HEK293T (cell line): ENCODE measurements at regions not wholly inside any gene's neighbourhood (a gene's known extent, or its start where the extent isn't known, plus 50 kb on each side); places are given as distances from the start of the nearest gene placed in this dataset.

Experiments used
- CTCF ChIA-PET: fragments of 350-600 bp; formaldehyde crosslinking; extraction: SDS; loops from one replicate; lab custom pipeline; 2021; ENCODE audit warnings: antibody characterized with exemption, inconsistent platforms; lab: Yijun Ruan, JAX
- POLR2A ChIA-PET: fragments of 350-600 bp; formaldehyde crosslinking; extraction: SDS; loops from one replicate; lab custom pipeline; 2020; ENCODE audit warnings: antibody characterized with exemption, inconsistent platforms; lab: Yijun Ruan, JAX
- DNase-seq: peaks from one replicate; pipeline ENCODE4 v3.0.0; 2012; ENCODE audit warnings: mixed read lengths; ENCODE audit errors: extremely low spot score
- ARNT ChIP-seq: fragments of 450-650 bp; IDR thresholded peaks from 2 replicates; pipeline ENCODE4 v1.6.1; 2017; ENCODE audit warnings: mild to moderate bottlenecking
- BHLHE40 ChIP-seq: fragments of 450-650 bp; IDR thresholded peaks from 2 replicates; pipeline ENCODE4 v1.6.1; 2016; ENCODE audit warnings: mild to moderate bottlenecking, moderate library complexity, borderline replicate concordance
- CTBP1 ChIP-seq: fragments of 450-650 bp; IDR thresholded peaks from 2 replicates; pipeline ENCODE4 v1.6.1; 2016; ENCODE audit warnings: borderline replicate concordance
- ELF4 ChIP-seq: fragments of 450-650 bp; IDR thresholded peaks from 2 replicates; pipeline ENCODE4 v1.6.1; 2017; ENCODE audit warnings: antibody characterized with exemption
- FOXA1 ChIP-seq: fragments of 450-650 bp; IDR thresholded peaks from 2 replicates; pipeline ENCODE4 v1.6.1; 2016; ENCODE audit warnings: mild to moderate bottlenecking
- FOXK2 ChIP-seq: fragments of 450-650 bp; IDR thresholded peaks from 2 replicates; pipeline ENCODE4 v1.6.1; 2016; ENCODE audit warnings: mild to moderate bottlenecking
- FOXM1 ChIP-seq: fragments of 450-650 bp; IDR thresholded peaks from 2 replicates; pipeline ENCODE4 v1.6.1; 2017; ENCODE audit warnings: mild to moderate bottlenecking, borderline replicate concordance
- HDGF ChIP-seq: fragments of 450-650 bp; IDR thresholded peaks from 2 replicates; pipeline ENCODE4 v1.6.1; 2017; ENCODE audit warnings: antibody characterized with exemption, borderline replicate concordance
- L3MBTL2 ChIP-seq: fragments of 450-650 bp; conservative IDR thresholded peaks from 2 replicates; pipeline ENCODE4 v1.6.1; 2016; ENCODE audit warnings: mild to moderate bottlenecking
- LEF1 ChIP-seq: fragments of 450-650 bp; IDR thresholded peaks from 2 replicates; pipeline ENCODE4 v1.6.1; 2017; ENCODE audit warnings: mild to moderate bottlenecking, borderline replicate concordance
- NFRKB ChIP-seq: fragments of 450-650 bp; IDR thresholded peaks from 2 replicates; pipeline ENCODE4 v1.6.1; 2016; ENCODE audit warnings: mild to moderate bottlenecking, moderate library complexity
- PKNOX1 ChIP-seq: fragments of 450-650 bp; IDR thresholded peaks from 2 replicates; pipeline ENCODE4 v1.6.1; 2016
- SP1 ChIP-seq: fragments of 450-650 bp; IDR thresholded peaks from 2 replicates; pipeline ENCODE4 v1.6.1; 2017
- SUZ12 ChIP-seq: fragments of 450-650 bp; IDR thresholded peaks from 2 replicates; pipeline ENCODE4 v1.6.1; 2016; ENCODE audit warnings: mild to moderate bottlenecking
- TARDBP ChIP-seq: fragments of 450-650 bp; IDR thresholded peaks from 2 replicates; pipeline ENCODE4 v1.6.1; 2016
- ZNF384 ChIP-seq: fragments of 450-650 bp; IDR thresholded peaks from 2 replicates; pipeline ENCODE4 v1.6.1; 2016

GRCh38 chr6:40950986-40951698, 87.9 kb downstream of the UNC5CL start:
- TF ChIP-seq FOXK2, result no peak
- no peak for TF ChIP-seq ZNF384
- TF ChIP-seq NFRKB, result no peak
- no peak for TF ChIP-seq ELF4
- no peak for TF ChIP-seq SUZ12
- TF ChIP-seq LEF1, result no peak
- TF ChIP-seq ARNT, result no peak
- no peak for TF ChIP-seq SP1
- no peak for TF ChIP-seq PKNOX1
- TF ChIP-seq CTBP1, result no peak
- TF ChIP-seq TARDBP, result no peak
- TF ChIP-seq FOXA1, result no peak
- POLR2A ChIA-PET, result no interaction called here
- no peak for DNase-seq
- CTCF ChIA-PET, result no interaction called here

- ChIA-PET POLR2A (no interaction called here), CTCF (no interaction called here)
- TF ChIP-seq ELF4, result no peak
- TF ChIP-seq HDGF, result no peak
- no peak for DNase-seq
Measured at GRCh38 chr6:40948570-40948969, 90.5 kb downstream of the UNC5CL start.

DNA sequence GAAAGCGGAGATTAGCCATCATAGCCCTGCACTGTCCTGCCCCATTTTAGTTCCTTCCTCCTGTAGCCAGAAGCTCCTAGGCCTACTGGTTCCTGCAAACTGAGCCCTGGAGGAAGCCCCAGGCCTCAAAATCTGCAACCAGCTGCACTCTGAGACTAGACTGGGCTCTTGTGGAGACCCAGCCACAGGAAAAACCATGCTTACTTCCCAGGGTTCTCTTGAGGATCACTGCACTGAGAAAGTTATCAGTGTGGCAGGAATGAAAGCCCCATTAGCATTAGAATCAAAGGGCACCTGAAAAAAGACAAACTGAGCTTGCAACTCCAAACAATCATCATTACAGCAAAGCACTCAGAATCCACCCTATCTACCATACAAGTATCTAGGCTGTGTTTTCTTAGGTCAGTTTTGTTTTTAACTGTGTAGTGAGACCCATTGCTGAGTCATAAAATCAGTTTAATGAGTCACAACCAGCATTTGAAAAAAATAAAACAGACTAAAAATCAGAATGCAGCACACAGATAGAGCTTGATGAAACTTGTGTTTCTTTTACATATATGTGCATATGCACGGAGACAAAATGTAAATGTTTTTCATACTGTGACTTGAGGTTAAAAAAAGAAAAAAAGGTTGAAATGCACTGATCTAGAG, 91.0 kb downstream of the UNC5CL start:
- DNase-seq, result no peak
- POLR2A ChIA-PET, result no interaction called here

GRCh38 chr6:40946738-40947301, 92.2 kb downstream of the UNC5CL start:
- ChIA-PET POLR2A (no interaction called here), CTCF (interaction anchor here (0.6 kb wide), 1 partner anchor 51 kb away, joined by 3 read pairs; no protein-coding TSS in a partner anchor)
- DNase-seq, result no peak
- TF ChIP-seq BHLHE40, result no peak
- no peak for TF ChIP-seq ELF4
- no peak for TF ChIP-seq FOXK2
- no peak for TF ChIP-seq L3MBTL2
- TF ChIP-seq FOXA1, result no peak
- no peak for TF ChIP-seq SP1
- no peak for TF ChIP-seq CTBP1
- TF ChIP-seq LEF1, result no peak

More for the DNA sequence above, 91.0 kb downstream of the UNC5CL start:
- TF ChIP-seq BHLHE40 (no peak), TARDBP (no peak), LEF1 (no peak), NFRKB (no peak), L3MBTL2 (no peak), ELF4 (no peak), FOXA1 (no peak), ZNF384 (no peak), PKNOX1 (no peak)
- CTCF ChIA-PET, result no interaction called here

DNA sequence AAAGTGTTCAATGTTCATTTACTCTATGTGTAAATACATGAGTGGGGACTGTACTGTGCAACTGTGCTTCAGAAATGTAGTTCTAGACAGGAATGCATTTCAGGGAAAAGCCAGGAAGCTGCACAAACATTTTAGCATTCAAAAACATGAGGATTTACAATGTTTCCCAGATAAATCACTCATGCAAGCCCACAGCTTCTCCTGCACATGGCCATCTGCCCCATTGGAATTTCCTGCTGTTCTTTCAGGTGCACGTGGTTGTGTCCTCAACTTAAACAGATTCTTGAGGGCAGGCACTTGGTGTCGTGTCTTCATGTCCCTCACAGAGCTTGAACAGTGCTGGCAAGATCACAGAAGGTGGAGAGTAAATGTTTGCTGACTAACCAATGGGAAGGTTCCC, 101.5 kb downstream of the UNC5CL start:
- TF ChIP-seq SP1 (no peak), PKNOX1 (no peak), FOXA1 (no peak), CTBP1 (no peak), L3MBTL2 (no peak), TARDBP (no peak), ARNT (no peak), BHLHE40 (no peak), NFRKB (no peak), ELF4 (no peak), SUZ12 (no peak), LEF1 (no peak), ZNF384 (no peak)
- ChIA-PET CTCF (no interaction called here), POLR2A (no interaction called here)
- no peak for DNase-seq

- no peak for TF ChIP-seq ELF4
- no peak for TF ChIP-seq BHLHE40
- TF ChIP-seq NFRKB, result no peak
- no peak for TF ChIP-seq PKNOX1
- TF ChIP-seq SUZ12, result no peak
- no peak for TF ChIP-seq ARNT
- no peak for TF ChIP-seq FOXK2
- TF ChIP-seq ZNF384, result no peak
- TF ChIP-seq HDGF, result no peak
- TF ChIP-seq L3MBTL2, result no peak
- TF ChIP-seq FOXM1, result no peak
- no peak for TF ChIP-seq LEF1
- no peak for TF ChIP-seq FOXA1
- no peak for TF ChIP-seq SP1
- no peak for TF ChIP-seq TARDBP
- TF ChIP-seq CTBP1, result no peak
- no peak for DNase-seq
- CTCF ChIA-PET, result no interaction called here
- POLR2A ChIA-PET, result no interaction called here
Measured at GRCh38 chr6:40936818-40937251, 102.2 kb downstream of the UNC5CL start.
